ENCODE measurements at regions not wholly inside any gene's neighbourhood (a gene's known extent, or its start where the extent isn't known, plus 50 kb on each side); places are given as distances from the start of the nearest gene placed in this dataset.

DNA sequence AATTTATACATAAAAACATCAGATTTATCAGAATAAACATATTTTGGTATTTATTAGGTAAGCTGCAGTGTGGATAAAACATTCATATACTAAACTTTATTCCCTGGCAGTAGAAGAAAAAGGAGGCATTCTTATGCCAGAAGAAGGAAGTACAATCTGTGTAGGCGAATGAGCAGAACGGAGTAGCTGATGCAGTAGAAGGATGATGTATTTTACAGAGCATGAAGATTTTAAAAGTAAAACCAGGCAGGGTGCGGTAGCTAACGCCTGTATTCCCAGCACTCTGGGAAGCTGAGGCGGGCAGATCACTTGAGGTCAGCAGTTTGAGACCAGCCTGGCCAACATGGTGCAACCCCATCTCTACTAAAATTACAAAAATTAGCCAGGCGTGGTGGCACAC, 294.9 kb upstream of the MKLN1 start:
- TF ChIP-seq POLR2A (IDR thresholded peaks at IDR 0.05) (no peak), CTCF (IDR thresholded peaks at IDR 0.05) (no peak)

Data from upper lobe of left lung (tissue), 4 donors.